ENCODE measurements at regions not wholly inside any gene's neighbourhood (a gene's known extent, or its start where the extent isn't known, plus 50 kb on each side); places are given as distances from the start of the nearest gene placed in this dataset.

DNA sequence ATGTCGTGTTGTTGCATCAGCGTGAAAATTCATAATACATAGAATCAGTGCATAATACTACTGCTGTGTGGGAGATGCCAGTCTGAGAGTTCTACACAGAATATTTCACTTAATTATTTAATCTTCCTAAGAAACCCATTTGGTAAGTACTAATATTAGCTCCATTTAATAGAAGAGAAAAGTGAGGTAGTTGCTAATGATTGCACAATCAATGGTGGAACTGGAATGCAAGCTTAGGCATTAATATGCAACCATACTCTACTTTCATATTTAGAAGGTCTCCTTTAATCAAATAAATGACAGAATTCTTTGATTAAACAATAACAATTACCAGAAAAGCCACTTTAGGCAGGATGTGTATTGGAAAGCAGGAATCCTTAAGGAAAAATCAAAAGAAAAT lies 660.7 kb upstream of the PHF14 start:
- no peak overlapping the region for H3K27ac ChIP-seq (ENCODE audit: low read length)
- H3K79me2 ChIP-seq (ENCODE audit: low read length) = no peaks in the 10 kb centered on the region
- no peaks in the 10 kb centered on the region for H3K36me3 ChIP-seq (replicated peaks; ENCODE audit: insufficient read depth, low read length)
- H3K9me2 ChIP-seq (replicated peaks; ENCODE audit: insufficient read depth, low read length) = no peaks in the 10 kb centered on the region
- H2AFZ ChIP-seq (ENCODE audit: low read length) = no peak overlapping the region
- no peak overlapping the region for H3K4me3 ChIP-seq (ENCODE audit: low read length)
- H3K4me2 ChIP-seq (ENCODE audit: low read depth, low read length) = no peak overlapping the region
- no peak overlapping the region for H3K9ac ChIP-seq (ENCODE audit: low read length)
- no peaks in the 10 kb centered on the region; the same call in 1 of the 2 replicates for H3F3A ChIP-seq (ENCODE audit: insufficient read depth, low read length)
- TF ChIP-seq, protein P1, sequence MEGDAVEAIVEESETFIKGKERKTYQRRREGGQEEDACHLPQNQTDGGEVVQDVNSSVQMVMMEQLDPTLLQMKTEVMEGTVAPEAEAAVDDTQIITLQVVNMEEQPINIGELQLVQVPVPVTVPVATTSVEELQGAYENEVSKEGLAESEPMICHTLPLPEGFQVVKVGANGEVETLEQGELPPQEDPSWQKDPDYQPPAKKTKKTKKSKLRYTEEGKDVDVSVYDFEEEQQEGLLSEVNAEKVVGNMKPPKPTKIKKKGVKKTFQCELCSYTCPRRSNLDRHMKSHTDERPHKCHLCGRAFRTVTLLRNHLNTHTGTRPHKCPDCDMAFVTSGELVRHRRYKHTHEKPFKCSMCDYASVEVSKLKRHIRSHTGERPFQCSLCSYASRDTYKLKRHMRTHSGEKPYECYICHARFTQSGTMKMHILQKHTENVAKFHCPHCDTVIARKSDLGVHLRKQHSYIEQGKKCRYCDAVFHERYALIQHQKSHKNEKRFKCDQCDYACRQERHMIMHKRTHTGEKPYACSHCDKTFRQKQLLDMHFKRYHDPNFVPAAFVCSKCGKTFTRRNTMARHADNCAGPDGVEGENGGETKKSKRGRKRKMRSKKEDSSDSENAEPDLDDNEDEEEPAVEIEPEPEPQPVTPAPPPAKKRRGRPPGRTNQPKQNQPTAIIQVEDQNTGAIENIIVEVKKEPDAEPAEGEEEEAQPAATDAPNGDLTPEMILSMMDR (IDR thresholded peaks at IDR 0.05; ENCODE audit: low read length) = no peak
- TF ChIP-seq EZH2phosphoT487 (IDR thresholded peaks at IDR 0.05; ENCODE audit: low read length) (no peak), EZH2 (optimal IDR thresholded peaks at IDR 0.05; ENCODE audit: low read depth, low read length) (no peak)
- H3K27me3 ChIP-seq (replicated peaks; ENCODE audit: insufficient read depth, low read length) = no peaks in the 10 kb centered on the region
- no peaks in the 10 kb centered on the region for H4K20me1 ChIP-seq (ENCODE audit: insufficient read depth, low read length)
- DNase-seq = no peak
- H3K9me3 ChIP-seq (replicated peaks; ENCODE audit: insufficient read depth, low read length) = no peaks in the 10 kb centered on the region
- H3K4me1 ChIP-seq (ENCODE audit: low read length) = peaks cover 13% of the 10 kb centered on the region

DNA sequence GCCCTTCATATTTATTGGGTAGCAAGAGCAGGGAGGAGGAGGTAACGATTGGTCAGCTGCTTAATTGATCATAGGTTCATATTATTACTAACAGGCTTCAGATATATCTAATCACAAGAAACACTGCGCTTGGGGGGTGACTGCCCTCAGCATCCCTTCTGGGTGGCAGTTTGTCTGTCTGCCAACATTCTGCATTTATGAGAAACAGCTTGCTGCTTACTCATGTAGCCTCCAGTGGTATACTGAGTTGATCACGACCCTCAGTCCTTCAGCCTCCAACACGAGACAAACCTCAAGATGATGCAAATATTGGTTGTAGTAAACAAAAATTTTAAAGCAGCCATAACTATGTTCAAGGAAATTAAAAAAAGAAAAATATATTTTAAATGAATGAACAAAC lies 657.8 kb upstream of the PHF14 start:
- Histone ChIP-seq H3F3A (ENCODE audit: insufficient read depth, low read length) (no peaks in the 10 kb centered on the region; the same call in 1 of the 2 replicates), H3K4me1 (ENCODE audit: low read length) (peaks cover 16% of the 10 kb centered on the region), H3K79me2 (ENCODE audit: low read length) (no peaks in the 10 kb centered on the region), H2AFZ (ENCODE audit: low read length) (no peak overlapping the region), H3K4me2 (ENCODE audit: low read depth, low read length) (peak overlapping the region; percentile 10; the same call in 1 of the 2 replicates), H3K36me3 (replicated peaks; ENCODE audit: insufficient read depth, low read length) (no peaks in the 10 kb centered on the region), H3K9me2 (replicated peaks; ENCODE audit: insufficient read depth, low read length) (no peaks in the 10 kb centered on the region), H3K27me3 (replicated peaks; ENCODE audit: insufficient read depth, low read length) (no peaks in the 10 kb centered on the region), H4K20me1 (ENCODE audit: insufficient read depth, low read length) (no peaks in the 10 kb centered on the region), H3K27ac (ENCODE audit: low read length) (peak overlapping the region; percentile 17; the same call in 1 of the 2 replicates), H3K4me3 (ENCODE audit: low read length) (no peak overlapping the region), H3K9ac (ENCODE audit: low read length) (no peak overlapping the region; the same call in 1 of the 2 replicates), H3K9me3 (replicated peaks; ENCODE audit: insufficient read depth, low read length) (no peaks in the 10 kb centered on the region)
- TF ChIP-seq EZH2 (optimal IDR thresholded peaks at IDR 0.05; ENCODE audit: low read depth, low read length) = no peak
- no peak for DNase-seq

DNA sequence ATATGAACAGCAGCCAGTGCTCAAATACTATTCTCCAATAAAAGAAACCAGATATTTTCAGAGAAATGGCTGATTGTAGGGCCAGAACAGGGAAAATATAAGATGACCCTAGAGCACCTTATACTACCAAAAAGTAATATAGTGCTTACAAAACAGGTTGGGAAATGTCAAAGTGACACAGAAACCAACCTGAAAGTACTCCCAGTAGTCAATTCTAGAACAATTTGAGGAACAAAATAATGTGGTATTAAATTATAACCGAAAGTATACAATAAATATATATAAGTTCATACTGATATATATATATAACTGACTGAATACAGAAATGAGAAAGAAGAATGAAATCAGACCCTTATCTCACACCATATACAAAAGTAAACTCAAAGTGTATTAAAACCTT lies 657.2 kb upstream of the PHF14 start:
- Histone ChIP-seq H3K27me3 (replicated peaks; ENCODE audit: insufficient read depth, low read length) (no peaks in the 10 kb centered on the region), H3K36me3 (replicated peaks; ENCODE audit: insufficient read depth, low read length) (no peaks in the 10 kb centered on the region), H3K4me2 (ENCODE audit: low read depth, low read length) (peak overlapping the region; percentile 10; the same call in 1 of the 2 replicates), H3K4me3 (ENCODE audit: low read length) (no peak overlapping the region), H4K20me1 (ENCODE audit: insufficient read depth, low read length) (no peaks in the 10 kb centered on the region), H3K79me2 (ENCODE audit: low read length) (no peaks in the 10 kb centered on the region), H3K9me3 (replicated peaks; ENCODE audit: insufficient read depth, low read length) (no peaks in the 10 kb centered on the region), H3K9me2 (replicated peaks; ENCODE audit: insufficient read depth, low read length) (no peaks in the 10 kb centered on the region), H2AFZ (ENCODE audit: low read length) (no peak overlapping the region), H3K27ac (ENCODE audit: low read length) (peak overlapping the region; percentile 13; the same call in 1 of the 2 replicates), H3K9ac (ENCODE audit: low read length) (no peak overlapping the region; the same call in 1 of the 2 replicates), H3K4me1 (ENCODE audit: low read length) (peaks cover 16% of the 10 kb centered on the region), H3F3A (ENCODE audit: insufficient read depth, low read length) (no peaks in the 10 kb centered on the region; the same call in 1 of the 2 replicates)
- no peak for DNase-seq
- TF ChIP-seq EZH2phosphoT487 (IDR thresholded peaks at IDR 0.05; ENCODE audit: low read length) = no peak
- TF ChIP-seq, protein P1 (IDR thresholded peaks at IDR 0.05; ENCODE audit: low read length) = no peak
- no peak for TF ChIP-seq EZH2 (optimal IDR thresholded peaks at IDR 0.05; ENCODE audit: low read depth, low read length)

DNA sequence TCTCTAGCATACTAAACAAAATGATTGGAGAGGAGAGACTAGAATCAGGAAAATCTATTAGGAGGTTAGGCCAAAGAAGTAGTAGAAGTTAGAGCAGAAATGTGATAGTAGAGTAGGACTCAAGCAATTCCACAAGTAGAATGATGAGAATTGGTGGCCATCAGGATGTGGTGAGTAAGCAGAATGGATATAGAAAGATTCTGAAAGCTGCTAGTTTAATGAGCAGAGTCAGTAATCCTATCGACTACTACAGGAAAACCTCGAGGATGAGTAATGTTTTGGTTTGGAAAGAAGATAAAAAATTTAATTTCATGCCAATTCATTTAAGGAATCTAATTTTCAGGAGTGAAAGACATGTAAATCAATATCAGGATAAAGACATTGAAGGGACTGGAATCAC lies 648.3 kb upstream of the PHF14 start:
- TF ChIP-seq EZH2 (optimal IDR thresholded peaks at IDR 0.05; ENCODE audit: low read depth, low read length) = no peak
- TF ChIP-seq EZH2phosphoT487 (IDR thresholded peaks at IDR 0.05; ENCODE audit: low read length) = no peak
- TF ChIP-seq, protein P1 (IDR thresholded peaks at IDR 0.05; ENCODE audit: low read length) = no peak
- no peaks in the 10 kb centered on the region for H3K9me2 ChIP-seq (replicated peaks; ENCODE audit: insufficient read depth, low read length)
- no peak overlapping the region for H3K27ac ChIP-seq (ENCODE audit: low read length)
- no peaks in the 10 kb centered on the region for H3K9me3 ChIP-seq (replicated peaks; ENCODE audit: insufficient read depth, low read length)
- no peaks in the 10 kb centered on the region for H3K79me2 ChIP-seq (ENCODE audit: low read length)
- H3K9ac ChIP-seq (ENCODE audit: low read length) = no peak overlapping the region
- H3K4me3 ChIP-seq (ENCODE audit: low read length) = no peak overlapping the region
- 0 out of 2 replicates have a peak, but pooled peaks cover 4% of the 10 kb centered on the region for H3K4me1 ChIP-seq (ENCODE audit: low read length)
- no peak for DNase-seq
- no peak overlapping the region for H2AFZ ChIP-seq (ENCODE audit: low read length)
- no peaks in the 10 kb centered on the region for H3K27me3 ChIP-seq (replicated peaks; ENCODE audit: insufficient read depth, low read length)
- no peak overlapping the region for H3K4me2 ChIP-seq (ENCODE audit: low read depth, low read length)
- no peaks in the 10 kb centered on the region for H3K36me3 ChIP-seq (replicated peaks; ENCODE audit: insufficient read depth, low read length)
- no peaks in the 10 kb centered on the region for H3F3A ChIP-seq (ENCODE audit: insufficient read depth, low read length)
- no peaks in the 10 kb centered on the region for H4K20me1 ChIP-seq (ENCODE audit: insufficient read depth, low read length)

Measured in MM.1S (cell line).